DND-41 (cell line): ENCODE measurements at regions not wholly inside any gene's neighbourhood (a gene's known extent, or its start where the extent isn't known, plus 50 kb on each side); places are given as distances from the start of the nearest gene placed in this dataset.
"Not testable (repeated sequence)": the region's sequence is repeated elsewhere in the genome, so short reads cannot be mapped to it uniquely, and the experiment has no call there.

Source experiments
- ATAC-seq: fragments of 200-7000 bp; cut with Tn5 transposase; 3 replicates; pipeline ENCODE4 v1.9.1; 2021; ENCODE audit warnings: low read depth; ENCODE audit not compliant: insufficient read depth
- DNase-seq: peaks from one replicate; pipeline ENCODE4 v3.0.0-alpha.2; 2020
- H2AFZ ChIP-seq: 2 replicates; pipeline ENCODE4 v1.6.0; 2012; ENCODE audit warnings: low read depth, low read length
- H3K27ac ChIP-seq: 2 replicates; pipeline ENCODE4 v1.5.1; 2012; ENCODE audit warnings: low read length, inconsistent platforms
- H3K27me3 ChIP-seq: fragments of 200-600 bp; sonication (generic); 2 replicates; pipeline ENCODE4 v1.6.0; 2012; ENCODE audit warnings: low read length, mild to moderate bottlenecking, inconsistent platforms; ENCODE audit not compliant: insufficient read depth, poor library complexity
- H3K36me3 ChIP-seq: 2 replicates; pipeline ENCODE4 v1.5.1; 2012; ENCODE audit warnings: low read length, inconsistent platforms; ENCODE audit not compliant: insufficient read depth
- H3K4me1 ChIP-seq: 2 replicates; pipeline ENCODE4 v1.5.1; 2012; ENCODE audit warnings: mild to moderate bottlenecking, low read length; ENCODE audit not compliant: insufficient read depth
- H3K4me2 ChIP-seq: 2 replicates; pipeline ENCODE4 v1.6.0; 2012; ENCODE audit warnings: mild to moderate bottlenecking, moderate library complexity, low read length, inconsistent platforms; ENCODE audit not compliant: insufficient read depth
- H3K4me3 ChIP-seq, 2 experiments: fragments of 200-600 bp in 1 of 2; shearing (Covaris generic) in 1 of 2; 2 replicates each; pipeline ENCODE4 v1.5.1; 2012 to 2016; ENCODE audit warnings: inconsistent platforms in 2 of 2, low read length in 2 of 2, mild to moderate bottlenecking in 2 of 2, low read depth in 1 of 2, moderate library complexity in 1 of 2
- H3K79me2 ChIP-seq: 2 replicates; pipeline ENCODE4 v1.6.0; 2012; ENCODE audit warnings: low read length, inconsistent platforms; ENCODE audit not compliant: insufficient read depth
- H3K9ac ChIP-seq: 2 replicates; pipeline ENCODE4 v1.6.0; 2012; ENCODE audit warnings: low read depth, mild to moderate bottlenecking, inconsistent platforms, low read length, moderate library complexity
- H3K9me3 ChIP-seq: 2 replicates; pipeline ENCODE4 v1.5.1; 2012; ENCODE audit warnings: low read length, moderate library complexity, mild to moderate bottlenecking, inconsistent platforms; ENCODE audit not compliant: insufficient read depth, severe bottlenecking
- H4K20me1 ChIP-seq: 2 replicates; pipeline ENCODE4 v1.6.0; 2012; ENCODE audit warnings: low read length; ENCODE audit not compliant: insufficient read depth
- EZH2 ChIP-seq: IDR thresholded peaks from 3 replicates; pipeline ENCODE4 v1.6.1; 2012; ENCODE audit warnings: borderline replicate concordance, low read depth, mild to moderate bottlenecking, moderate library complexity, low read length, inconsistent platforms; ENCODE audit not compliant: severe bottlenecking
- TF ChIP-seq, protein P1 (sequence below): IDR thresholded peaks from 2 replicates; pipeline ENCODE4 v1.5.1; 2012; ENCODE audit warnings: borderline replicate concordance, low read length, moderate library complexity, mild to moderate bottlenecking; ENCODE audit not compliant: poor library complexity, severe bottlenecking; ENCODE audit errors: extremely low read depth

DNA sequence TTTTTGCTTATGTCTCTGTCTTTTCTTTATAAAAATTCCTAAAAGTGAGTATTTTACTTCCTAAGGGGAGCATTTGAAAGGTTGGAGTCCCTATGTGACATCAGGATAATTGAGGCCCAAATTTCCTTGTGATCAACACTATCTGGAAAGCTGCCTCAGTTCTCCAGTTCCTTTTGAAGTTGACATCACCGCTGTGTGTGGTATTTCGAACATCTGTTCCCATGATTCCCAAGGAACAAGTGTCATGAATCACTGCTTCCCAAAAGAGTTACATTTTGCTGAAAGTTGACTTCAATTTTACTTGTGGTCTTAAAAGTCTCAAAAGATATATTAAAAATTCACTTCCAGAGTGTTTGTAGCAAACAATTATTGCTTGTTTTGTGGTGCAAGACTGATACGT, 452.1 kb upstream of the RGMB start:
- no peaks in the 10 kb centered on the region for H3K36me3 ChIP-seq
- TF ChIP-seq, protein P1, sequence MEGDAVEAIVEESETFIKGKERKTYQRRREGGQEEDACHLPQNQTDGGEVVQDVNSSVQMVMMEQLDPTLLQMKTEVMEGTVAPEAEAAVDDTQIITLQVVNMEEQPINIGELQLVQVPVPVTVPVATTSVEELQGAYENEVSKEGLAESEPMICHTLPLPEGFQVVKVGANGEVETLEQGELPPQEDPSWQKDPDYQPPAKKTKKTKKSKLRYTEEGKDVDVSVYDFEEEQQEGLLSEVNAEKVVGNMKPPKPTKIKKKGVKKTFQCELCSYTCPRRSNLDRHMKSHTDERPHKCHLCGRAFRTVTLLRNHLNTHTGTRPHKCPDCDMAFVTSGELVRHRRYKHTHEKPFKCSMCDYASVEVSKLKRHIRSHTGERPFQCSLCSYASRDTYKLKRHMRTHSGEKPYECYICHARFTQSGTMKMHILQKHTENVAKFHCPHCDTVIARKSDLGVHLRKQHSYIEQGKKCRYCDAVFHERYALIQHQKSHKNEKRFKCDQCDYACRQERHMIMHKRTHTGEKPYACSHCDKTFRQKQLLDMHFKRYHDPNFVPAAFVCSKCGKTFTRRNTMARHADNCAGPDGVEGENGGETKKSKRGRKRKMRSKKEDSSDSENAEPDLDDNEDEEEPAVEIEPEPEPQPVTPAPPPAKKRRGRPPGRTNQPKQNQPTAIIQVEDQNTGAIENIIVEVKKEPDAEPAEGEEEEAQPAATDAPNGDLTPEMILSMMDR: no peak
- TF ChIP-seq EZH2: no peak
- H3K79me2 ChIP-seq: no peaks in the 10 kb centered on the region
- no peak overlapping the region for H3K4me2 ChIP-seq
- H3K27me3 ChIP-seq: no peaks in the 10 kb centered on the region
- no peak overlapping the region for H3K4me3 ChIP-seq
- no peak overlapping the region for H3K9ac ChIP-seq
- DNase-seq: no peak
- ATAC-seq: no peak
- no peaks in the 10 kb centered on the region for H3K4me1 ChIP-seq
- no peaks in the 10 kb centered on the region for H4K20me1 ChIP-seq
- no peak overlapping the region for H2AFZ ChIP-seq
- no peak overlapping the region for H3K27ac ChIP-seq
- H3K9me3 ChIP-seq: no peaks in the 10 kb centered on the region

DNA sequence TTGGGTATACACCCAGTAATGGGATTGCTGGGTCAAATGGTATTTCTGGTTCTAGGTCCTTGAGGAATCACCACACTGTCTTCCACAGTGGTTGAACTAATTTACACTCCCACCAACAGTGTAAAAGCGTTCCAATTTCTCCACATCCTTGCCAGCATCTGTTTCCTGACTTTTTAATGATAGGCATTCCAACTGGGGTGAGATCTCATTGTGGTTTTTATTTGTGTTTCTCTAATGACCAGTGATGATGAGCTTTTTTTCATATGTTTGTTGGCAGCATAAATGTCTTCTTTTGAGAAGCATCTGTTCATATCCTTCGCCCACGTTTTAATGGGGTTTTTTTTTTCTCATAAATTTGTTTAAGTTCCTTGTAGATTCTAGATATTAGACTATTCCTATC, 448.3 kb upstream of the RGMB start:
- not testable (repeated sequence) for H3K9me3 ChIP-seq, H3K4me3 ChIP-seq, H3K9ac ChIP-seq, H3K4me2 ChIP-seq, H2AFZ ChIP-seq, H3K4me1 ChIP-seq, H4K20me1 ChIP-seq, H3K36me3 ChIP-seq, DNase-seq, H3K79me2 ChIP-seq, H3K27ac ChIP-seq, ATAC-seq, H3K27me3 ChIP-seq

DNA sequence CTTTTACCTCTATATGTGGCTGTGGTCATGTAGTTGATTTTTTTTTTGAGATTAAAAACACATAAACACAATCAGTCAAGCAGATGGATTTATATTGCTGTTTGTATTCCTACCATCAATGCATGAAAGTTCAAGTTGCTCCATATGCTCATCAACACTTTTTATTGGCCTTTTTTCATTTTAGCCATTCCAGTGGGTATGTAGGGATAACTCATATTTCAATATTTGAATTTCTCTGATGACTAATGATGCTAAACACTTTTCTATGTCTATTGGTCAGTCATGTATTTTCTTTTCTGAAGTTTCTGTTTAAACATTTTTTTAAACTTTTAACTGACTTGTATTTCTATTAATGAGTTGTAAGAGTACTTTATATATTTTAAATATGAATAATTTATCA, 445.4 kb upstream of the RGMB start:
- H3K4me2 ChIP-seq: no peak overlapping the region
- no peaks in the 10 kb centered on the region for H3K27me3 ChIP-seq
- DNase-seq: no peak
- TF ChIP-seq, protein P1: no peak
- H4K20me1 ChIP-seq: no peaks in the 10 kb centered on the region
- no peaks in the 10 kb centered on the region for H3K79me2 ChIP-seq
- H2AFZ ChIP-seq: no peak overlapping the region
- H3K4me3 ChIP-seq: no peak overlapping the region
- ATAC-seq: no peak
- H3K27ac ChIP-seq: no peak overlapping the region
- H3K9ac ChIP-seq: no peak overlapping the region
- H3K9me3 ChIP-seq: no peaks in the 10 kb centered on the region
- H3K36me3 ChIP-seq: no peaks in the 10 kb centered on the region
- no peaks in the 10 kb centered on the region for H3K4me1 ChIP-seq

DNA sequence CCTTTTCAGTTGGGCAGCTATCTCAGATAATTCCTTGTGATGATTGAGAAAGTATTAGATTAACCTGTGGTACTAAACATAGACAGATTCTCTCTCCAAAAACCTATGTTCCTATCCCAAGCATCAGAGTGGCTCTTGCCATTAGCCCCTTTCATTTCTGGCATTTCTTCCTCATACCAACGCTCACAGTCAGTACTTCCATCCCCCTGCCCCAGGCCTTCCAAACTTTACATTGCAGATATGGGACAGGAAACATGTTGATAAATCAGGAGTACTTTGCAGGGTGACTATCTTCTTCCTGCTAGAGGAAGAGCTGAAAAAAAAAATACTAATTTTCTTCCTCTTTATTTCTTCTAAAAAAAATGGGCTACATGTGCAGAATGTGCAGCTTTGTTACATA, 442.6 kb upstream of the RGMB start:
- Histone ChIP-seq H2AFZ (no peak overlapping the region), H4K20me1 (no peaks in the 10 kb centered on the region), H3K9me3 (no peaks in the 10 kb centered on the region), H3K9ac (no peak overlapping the region), H3K4me2 (no peak overlapping the region), H3K4me1 (no peaks in the 10 kb centered on the region), H3K79me2 (no peaks in the 10 kb centered on the region), H3K27ac (no peak overlapping the region), H3K27me3 (no peaks in the 10 kb centered on the region), H3K36me3 (no peaks in the 10 kb centered on the region), H3K4me3 (no peak overlapping the region)
- no peak for TF ChIP-seq EZH2
- TF ChIP-seq, protein P1: no peak
- no peak for DNase-seq
- ATAC-seq: no peak
